ENCODE measurements at regions not wholly inside any gene's neighbourhood (a gene's known extent, or its start where the extent isn't known, plus 50 kb on each side); places are given as distances from the start of the nearest gene placed in this dataset.

GRCh38 chr5:58117542-58117941 is 342.3 kb downstream of the PLK2 start:
- TF ChIP-seq EZH2 (IDR thresholded peaks at IDR 0.05; ENCODE audit: low read length, unreplicated experiment) (no peak), CTCF (conservative IDR thresholded peaks at IDR 0.05; ENCODE audit: low read depth, low read length) (no peak), EZH2phosphoT487 (IDR thresholded peaks at IDR 0.05; ENCODE audit: borderline replicate concordance, low read length) (no peak)

Measured in PC-3 (cell line).